SKM-1 treated with dmso at 0.1 percent for 144 hours (cell line): ENCODE measurements at regions not wholly inside any gene's neighbourhood (a gene's known extent, or its start where the extent isn't known, plus 50 kb on each side); places are given as distances from the start of the nearest gene placed in this dataset.

Source experiments
- DNase-seq: peaks from one replicate; lab custom pipeline; 2025; ENCODE audit not compliant: unreplicated experiment; lab: John Stamatoyannopoulos, UW

DNA sequence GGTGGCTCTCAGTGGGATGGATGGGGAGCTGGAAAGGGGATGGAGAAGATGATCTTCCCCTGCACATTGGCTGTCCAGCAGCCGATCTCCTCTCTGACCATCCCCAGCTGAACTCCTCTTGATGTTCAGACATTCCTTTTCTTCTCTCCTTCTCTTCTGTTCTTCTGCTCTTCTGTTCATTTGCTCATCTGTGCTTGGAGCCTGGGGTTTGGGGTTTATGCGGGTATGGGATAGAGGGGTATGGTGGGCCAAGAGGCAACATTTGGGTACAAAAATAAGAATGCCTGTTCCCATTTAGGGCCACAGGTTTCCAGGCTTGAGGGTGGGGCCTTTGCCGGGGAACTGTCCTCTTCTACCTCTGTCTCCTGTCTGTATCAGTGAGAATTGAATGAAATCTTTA lies 205.4 kb upstream of the XYLT1 start:
- no peak for DNase-seq

GRCh38 chr16:17668386-17668785 lies 197.6 kb upstream of the XYLT1 start:
- DNase-seq = no peak

- DNase-seq = no peak
These were observed 195.5 kb upstream of the XYLT1 start for GRCh38 chr16:17666293-17666692.

DNA sequence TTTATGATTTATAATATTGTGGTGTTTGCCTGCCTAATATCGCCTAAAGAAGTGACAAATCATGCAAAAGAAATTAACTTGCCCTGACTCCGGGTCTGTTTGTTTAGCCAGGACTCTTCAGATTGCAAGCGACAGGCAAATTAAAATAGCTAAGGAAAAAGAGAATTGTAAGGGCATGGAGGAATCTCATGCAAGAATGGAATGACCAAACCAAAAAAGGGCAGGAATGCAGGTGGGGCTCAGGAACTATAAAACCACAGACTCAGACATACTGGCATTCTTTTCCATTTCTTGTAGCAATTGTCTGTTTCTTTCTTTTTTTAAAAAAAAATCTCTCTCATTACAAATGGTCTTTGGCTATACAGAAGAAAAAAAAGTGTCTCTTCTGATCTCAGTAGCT lies 188.1 kb upstream of the XYLT1 start:
- no peak for DNase-seq

GRCh38 chr16:17657045-17657444 lies 186.3 kb upstream of the XYLT1 start:
- no peak for DNase-seq

DNA sequence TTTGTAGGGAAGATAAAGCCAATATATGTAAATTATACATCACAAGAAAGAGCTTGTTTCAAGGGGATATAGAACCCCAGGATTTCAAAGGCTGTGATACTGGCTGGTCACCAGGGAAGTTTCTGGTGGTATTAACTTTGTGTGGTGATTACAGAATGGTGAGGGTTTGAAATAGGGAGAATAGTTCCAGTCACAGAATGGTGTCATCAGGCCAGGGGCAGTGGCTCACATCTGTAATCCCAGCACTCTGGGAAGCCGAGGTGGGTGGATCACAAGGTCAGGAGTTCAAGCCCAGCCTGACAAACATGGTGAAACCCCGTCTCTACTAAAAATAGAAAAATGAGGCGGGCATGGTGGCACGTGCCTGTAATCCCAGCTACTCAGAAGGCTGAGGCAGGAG lies 183.8 kb upstream of the XYLT1 start:
- no peak for DNase-seq

GRCh38 chr16:17654142-17654541 lies 183.4 kb upstream of the XYLT1 start:
- no peak for DNase-seq

GRCh38 chr16:17647879-17648872 lies 177.4 kb upstream of the XYLT1 start:
- no peak for DNase-seq

GRCh38 chr16:17643935-17644334 lies 173.2 kb upstream of the XYLT1 start:
- DNase-seq = no peak

- DNase-seq = no peak
These were observed 171.2 kb upstream of the XYLT1 start for GRCh38 chr16:17641990-17642389.

GRCh38 chr16:17638134-17638533 lies 167.4 kb upstream of the XYLT1 start:
- no peak for DNase-seq

DNA sequence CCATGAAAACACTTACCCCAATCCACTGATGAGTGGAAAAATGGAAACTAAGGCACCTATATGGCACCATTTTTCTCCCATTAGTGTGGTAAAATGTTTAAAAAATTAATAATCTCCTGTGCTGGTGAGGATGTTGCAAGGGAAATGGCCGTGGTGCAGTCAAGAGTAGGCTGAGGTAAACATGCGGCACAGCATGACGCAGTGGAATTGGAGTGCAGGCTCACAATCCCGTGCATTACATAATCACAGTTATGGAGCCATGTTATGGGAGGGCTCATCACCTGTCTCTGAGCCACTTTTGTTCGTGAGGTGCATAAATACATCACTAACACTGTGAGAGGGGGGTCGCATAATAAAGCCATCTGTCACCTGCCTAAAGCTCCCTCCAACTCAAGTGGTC lies 164.4 kb upstream of the XYLT1 start:
- DNase-seq = no peak

GRCh38 chr16:17633181-17633951 lies 162.6 kb upstream of the XYLT1 start:
- DNase-seq = no peak

DNA sequence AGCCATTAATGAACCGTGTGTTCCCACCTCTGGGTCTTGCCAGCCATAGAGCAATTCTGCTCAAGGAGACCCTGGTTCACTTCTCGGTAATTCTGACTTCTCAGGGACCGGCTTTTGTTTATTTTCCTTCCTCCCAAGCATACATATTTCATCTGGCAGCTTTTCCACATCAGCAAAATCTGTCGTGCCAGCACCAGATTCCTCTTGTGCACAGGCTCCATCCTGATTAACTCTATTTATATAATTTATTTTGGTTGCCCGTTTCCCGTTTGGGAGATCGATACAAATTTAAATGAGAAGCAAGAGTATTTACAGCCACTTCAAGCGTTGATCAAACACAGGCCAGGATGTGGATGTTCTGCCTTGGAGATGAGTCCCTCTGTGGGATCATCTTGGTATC lies 161.9 kb upstream of the XYLT1 start:
- no peak for DNase-seq

DNA sequence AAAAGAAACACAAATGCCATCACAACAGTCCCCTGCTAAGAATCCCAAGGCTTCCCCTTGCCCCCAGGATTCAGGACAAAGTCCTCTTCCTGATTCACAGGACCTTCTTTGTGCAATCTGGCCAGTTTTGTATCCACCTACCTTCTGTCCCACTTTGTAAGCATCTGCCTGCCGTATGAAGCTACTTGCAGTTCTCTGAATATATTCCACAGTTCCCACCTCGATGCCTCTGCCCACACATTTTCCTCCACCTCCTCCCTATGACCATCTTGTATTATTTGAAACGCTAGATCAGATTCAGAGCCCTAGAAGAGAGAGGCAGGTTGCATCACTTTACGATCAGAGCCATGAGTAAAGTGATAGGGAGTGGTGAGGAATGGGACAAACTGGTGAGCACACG lies 159.2 kb upstream of the XYLT1 start:
- DNase-seq = no peak

DNA sequence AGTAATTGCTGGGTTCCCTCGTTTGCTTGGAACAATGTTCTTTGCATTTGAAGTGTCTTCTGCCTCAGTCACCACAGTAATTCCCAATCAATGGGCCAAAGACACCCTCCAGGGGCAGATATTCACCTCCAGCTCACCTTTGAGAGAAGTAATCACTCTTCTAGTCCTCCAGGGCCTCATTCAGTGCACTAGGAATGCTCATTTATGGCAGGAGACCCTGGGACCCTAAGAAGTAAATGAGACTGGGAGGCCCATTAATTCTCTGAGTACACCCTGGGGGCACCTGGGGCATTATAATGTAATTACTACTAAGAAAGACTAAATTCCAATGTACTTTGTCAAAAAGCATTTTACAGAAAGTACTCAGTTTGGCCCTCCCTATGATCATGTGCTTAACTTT lies 158.2 kb upstream of the XYLT1 start:
- DNase-seq = no peak

DNA sequence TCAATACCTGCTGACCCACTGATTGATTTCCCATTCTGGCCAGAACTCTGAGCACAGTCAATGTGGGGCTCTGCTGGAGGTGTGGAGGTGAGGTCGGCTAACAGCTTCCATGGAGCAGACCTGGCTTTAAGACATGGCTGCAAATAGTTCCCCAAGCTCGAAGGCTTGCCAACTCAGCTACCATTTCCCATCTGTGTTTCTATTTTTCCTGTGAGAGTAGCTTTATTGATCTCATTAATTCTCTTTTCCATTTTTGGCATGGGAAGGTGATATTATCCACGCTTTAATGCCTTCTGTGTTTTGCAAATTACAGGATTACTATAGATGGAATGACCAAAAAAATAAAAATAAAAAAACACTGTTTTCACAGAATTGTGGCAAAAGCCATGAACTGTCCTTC lies 151.6 kb upstream of the XYLT1 start:
- no peak for DNase-seq

DNA sequence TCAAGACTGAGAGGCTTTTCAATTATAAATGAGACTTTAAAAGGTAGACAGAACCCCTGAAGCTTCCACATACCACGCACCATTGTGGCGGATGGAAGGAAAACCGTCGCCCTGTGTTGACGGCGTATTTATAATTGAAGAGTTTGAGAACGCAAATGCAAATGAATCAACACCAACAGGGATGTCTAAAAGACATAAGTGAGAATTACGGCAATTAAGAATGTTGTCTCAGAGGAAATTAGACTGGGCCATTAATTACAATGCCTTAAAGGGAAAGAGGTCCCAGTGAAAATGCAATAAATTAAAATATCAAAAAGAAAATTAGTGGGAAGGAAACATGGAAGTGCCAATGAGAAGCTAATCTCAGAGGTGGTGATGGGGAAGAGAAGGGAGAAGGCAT lies 148.5 kb upstream of the XYLT1 start:
- no peak for DNase-seq

GRCh38 chr16:17617021-17617552 lies 146.3 kb upstream of the XYLT1 start:
- DNase-seq = no peak

- DNase-seq = no peak
These were observed 141.6 kb upstream of the XYLT1 start for GRCh38 chr16:17612336-17612735.

DNA sequence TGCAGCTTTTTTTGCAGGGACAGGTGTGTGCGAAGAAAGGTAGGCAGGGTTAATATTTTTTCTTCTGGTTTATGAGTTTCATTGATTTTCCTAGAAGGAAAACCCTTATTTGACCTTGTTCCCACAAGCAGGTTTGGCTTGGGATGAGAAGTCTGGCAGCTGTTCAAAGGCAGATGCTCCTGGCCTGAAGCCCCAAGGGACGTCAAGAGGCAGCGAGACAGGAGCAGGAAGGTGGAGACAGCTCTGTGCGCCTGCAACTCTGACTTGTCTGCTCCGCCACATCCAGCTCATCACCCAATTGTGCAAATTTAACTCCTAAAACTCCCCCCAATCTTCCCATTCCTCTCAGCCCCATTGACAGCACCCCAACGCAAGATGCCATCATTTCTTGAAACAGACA lies 136.8 kb upstream of the XYLT1 start:
- DNase-seq = no peak

DNA sequence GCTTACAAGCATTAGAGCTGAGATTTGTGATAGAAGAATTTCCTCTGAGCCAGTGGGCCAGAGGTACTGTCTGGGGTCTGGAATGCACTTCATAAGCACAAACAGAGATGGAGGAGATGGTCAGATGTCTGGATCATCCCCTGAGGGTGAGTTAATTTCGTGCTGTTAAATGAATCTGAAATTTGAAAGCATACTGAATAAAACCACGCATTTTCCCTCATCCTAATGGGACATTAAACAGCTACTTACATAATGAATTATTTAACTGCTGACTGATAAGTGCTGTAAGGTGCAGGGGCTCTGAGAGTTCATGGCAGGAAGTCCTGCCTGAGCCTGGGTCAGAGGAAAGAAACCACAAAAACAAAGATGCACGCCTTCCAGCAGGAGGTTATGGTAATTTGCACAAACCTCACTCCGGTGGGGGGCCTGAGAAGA lies 136.3 kb upstream of the XYLT1 start:
- no peak for DNase-seq
